ENCODE measurements at regions not wholly inside any gene's neighbourhood (a gene's known extent, or its start where the extent isn't known, plus 50 kb on each side); places are given as distances from the start of the nearest gene placed in this dataset.

DNA sequence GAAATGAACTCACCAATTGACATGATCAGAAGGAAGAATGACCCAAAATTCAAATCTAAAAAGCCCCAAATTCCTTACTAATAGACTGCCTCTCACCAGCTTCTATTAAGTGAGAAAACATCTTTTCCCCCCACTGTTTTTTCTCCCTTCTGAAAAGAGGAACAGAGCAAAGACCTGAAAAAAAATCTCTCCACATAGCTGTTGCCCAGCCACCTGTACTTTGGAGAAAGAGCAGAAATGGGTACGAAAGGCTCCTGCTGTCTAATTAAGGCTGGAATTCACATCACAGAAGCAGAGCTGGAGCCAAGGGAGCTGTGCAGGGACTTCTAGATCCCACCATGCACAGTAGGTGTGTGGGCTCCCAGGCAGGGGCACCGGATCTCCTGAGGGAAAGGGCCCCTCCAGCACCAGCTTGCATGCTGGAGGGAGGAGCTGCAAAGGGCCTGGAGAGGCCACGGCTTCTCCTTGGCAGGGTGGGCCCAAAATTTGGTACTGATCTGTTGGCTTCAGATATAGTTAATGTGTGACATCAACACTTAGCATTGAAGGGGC, 73.2 kb upstream of the DUSP22 start:
- TF ChIP-seq NFRKB (IDR thresholded peaks at IDR 0.05), result no peak
- no peak for TF ChIP-seq FOXM1 (IDR thresholded peaks at IDR 0.05; ENCODE audit: borderline replicate concordance)
- TF ChIP-seq, protein P1, sequence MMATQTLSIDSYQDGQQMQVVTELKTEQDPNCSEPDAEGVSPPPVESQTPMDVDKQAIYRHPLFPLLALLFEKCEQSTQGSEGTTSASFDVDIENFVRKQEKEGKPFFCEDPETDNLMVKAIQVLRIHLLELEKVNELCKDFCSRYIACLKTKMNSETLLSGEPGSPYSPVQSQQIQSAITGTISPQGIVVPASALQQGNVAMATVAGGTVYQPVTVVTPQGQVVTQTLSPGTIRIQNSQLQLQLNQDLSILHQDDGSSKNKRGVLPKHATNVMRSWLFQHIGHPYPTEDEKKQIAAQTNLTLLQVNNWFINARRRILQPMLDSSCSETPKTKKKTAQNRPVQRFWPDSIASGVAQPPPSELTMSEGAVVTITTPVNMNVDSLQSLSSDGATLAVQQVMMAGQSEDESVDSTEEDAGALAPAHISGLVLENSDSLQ (IDR thresholded peaks at IDR 0.05), result no peak
- no peak for TF ChIP-seq FOXK2 (IDR thresholded peaks at IDR 0.05)
- no peak for TF ChIP-seq SP1 (IDR thresholded peaks at IDR 0.05)
- no peak for TF ChIP-seq FOXA1 (IDR thresholded peaks at IDR 0.05)
- no peak for TF ChIP-seq ARNT (IDR thresholded peaks at IDR 0.05)
- TF ChIP-seq BHLHE40 (IDR thresholded peaks at IDR 0.05; ENCODE audit: borderline replicate concordance), result no peak
- no peak for TF ChIP-seq ELF4 (IDR thresholded peaks at IDR 0.05)
- TF ChIP-seq SUZ12 (IDR thresholded peaks at IDR 0.05), result no peak
- no peak for TF ChIP-seq HDGF (IDR thresholded peaks at IDR 0.05; ENCODE audit: borderline replicate concordance)
